ENCODE measurements at regions not wholly inside any gene's neighbourhood (a gene's known extent, or its start where the extent isn't known, plus 50 kb on each side); places are given as distances from the start of the nearest gene placed in this dataset.
"Not testable (repeated sequence)": the region's sequence is repeated elsewhere in the genome, so short reads cannot be mapped to it uniquely, and the experiment has no call there.

DNA sequence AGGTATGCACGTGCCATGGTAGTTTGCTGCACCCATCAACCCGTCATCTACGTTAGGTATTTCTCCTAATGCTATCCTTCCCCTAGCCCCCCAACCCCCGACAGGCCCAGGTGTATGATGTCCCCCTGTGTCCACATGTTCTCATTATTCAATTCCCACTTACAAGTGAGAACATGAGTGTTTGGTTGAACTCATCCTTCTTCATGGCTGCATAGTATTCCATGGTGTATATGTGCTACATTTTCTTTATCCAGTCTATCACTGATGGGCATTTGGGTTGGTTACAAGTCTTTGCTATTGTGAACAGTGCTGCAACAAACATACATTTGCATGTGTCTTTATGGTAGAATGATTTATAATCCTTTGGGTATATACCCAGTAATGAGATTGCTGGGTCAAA is 130.5 kb upstream of the SRSF6 start:
- H3K9me3 ChIP-seq (replicated peaks; ENCODE audit: control insufficient read depth, insufficient read depth, low read depth, low read length); H3K4me1 ChIP-seq (replicated peaks in 1 of 2; ENCODE audit: control insufficient read depth in 2 of 2, insufficient read depth in 2 of 2, low read length in 2 of 2); H3K4me3 ChIP-seq; H3K9ac ChIP-seq (ENCODE audit: insufficient read depth in 1 of 2, low read depth in 2 of 2, low read length in 2 of 2); H3K27ac ChIP-seq (ENCODE audit: extremely low read depth, low read depth, low read length); ATAC-seq; in situ Hi-C loops (cut with MboI); H3K4me2 ChIP-seq (ENCODE audit: insufficient read depth, low read length); H3K79me2 ChIP-seq (ENCODE audit: control insufficient read depth, insufficient read depth, low read length); H4K20me1 ChIP-seq (replicated peaks; ENCODE audit: control insufficient read depth, insufficient read depth, low read length); H3K36me3 ChIP-seq (ENCODE audit: control insufficient read depth, insufficient read depth, low read length); CTCF ChIA-PET (ENCODE audit: low intra/inter-chr PET ratio); H2AFZ ChIP-seq (ENCODE audit: low read depth, low read length); BruUV-seq (replicated peaks); H3K9me1 ChIP-seq (ENCODE audit: control insufficient read depth, insufficient read depth, low read length); DNase-seq (ENCODE audit: extremely low read depth in 1 of 4, low spot score in 3 of 4); intact Hi-C loops (cut with micrococcal nuclease); FAIRE-seq: not testable (repeated sequence)
- WGBS (ENCODE audit: insufficient coverage, low coverage, missing lambda C conversion rate), result 15% methylated on average over 4 of the region's 4 CpGs
- H3K27me3 ChIP-seq (ENCODE audit: control insufficient read depth in 2 of 2, insufficient read depth in 2 of 2, low read length in 2 of 2), result peaks cover 0 to 13% of the 10 kb centered on the region in 2 experiments; a peak in 1 of 5 replicates
- TF ChIP-seq ZNF146 (CRISPR knock-in tag; IDR thresholded peaks at IDR 0.05; ENCODE audit: unreplicated experiment) (peak; percentile 93), RBM25 (IDR thresholded peaks at IDR 0.05; ENCODE audit: low read depth, low read length, severe bottlenecking) (peak; percentile 53), BCOR (IDR thresholded peaks at IDR 0.05) (0 out of 2 replicates have a peak, but pooled peaks have one; percentile 29)
- POLR2A ChIA-PET, result interaction anchor here (0.7 kb wide), 1 partner anchor 207 kb away, joined by 3 read pairs; no protein-coding TSS in a partner anchor

GRCh38 chr20:43325926-43326325 is 131.8 kb upstream of the SRSF6 start:
- Histone ChIP-seq H2AFZ (ENCODE audit: low read depth, low read length) (no peak overlapping the region), H3K9me1 (ENCODE audit: control insufficient read depth, insufficient read depth, low read length) (no peaks in the 10 kb centered on the region), H3K9me3 (replicated peaks; ENCODE audit: control insufficient read depth, insufficient read depth, low read depth, low read length) (no peaks in the 10 kb centered on the region), H4K20me1 (replicated peaks; ENCODE audit: control insufficient read depth, insufficient read depth, low read length) (no peaks in the 10 kb centered on the region), H3K79me2 (ENCODE audit: control insufficient read depth, insufficient read depth, low read length) (no peaks in the 10 kb centered on the region), H3K9ac (ENCODE audit: insufficient read depth in 1 of 2, low read depth in 2 of 2, low read length in 2 of 2) (no peak overlapping the region), H3K27ac (ENCODE audit: extremely low read depth, low read depth, low read length) (no peak overlapping the region), H3K4me3 (no peak overlapping the region), H3K4me2 (ENCODE audit: insufficient read depth, low read length) (no peak overlapping the region), H3K4me1 (replicated peaks in 1 of 2; ENCODE audit: control insufficient read depth in 2 of 2, insufficient read depth in 2 of 2, low read length in 2 of 2) (no peaks in the 10 kb centered on the region), H3K27me3 (ENCODE audit: control insufficient read depth in 2 of 2, insufficient read depth in 2 of 2, low read length in 2 of 2) (peaks cover 2 to 19% of the 10 kb centered on the region in 2 experiments; a peak in 2 of 5 replicates), H3K36me3 (ENCODE audit: control insufficient read depth, insufficient read depth, low read length) (no peaks in the 10 kb centered on the region)
- DNase-seq (ENCODE audit: extremely low read depth in 1 of 4, low spot score in 3 of 4), result no peak
- 0% methylated on average over 1 of the region's 3 CpGs for WGBS (ENCODE audit: insufficient coverage, low coverage, missing lambda C conversion rate)
- no peak for ATAC-seq
- TF ChIP-seq HOXB6 (CRISPR knock-in tag; IDR thresholded peaks at IDR 0.05; ENCODE audit: borderline replicate concordance) (no peak), ZZZ3 (IDR thresholded peaks at IDR 0.05) (no peak), ARID1B (IDR thresholded peaks at IDR 0.05) (no peak), KAT7 (CRISPR knock-in tag; IDR thresholded peaks at IDR 0.05; ENCODE audit: borderline replicate concordance) (no peak), L3MBTL2 (IDR thresholded peaks at IDR 0.05) (no peak), POLR2AphosphoS2 (IDR thresholded peaks at IDR 0.05; ENCODE audit: low read length) (no peak), ZNF41 (CRISPR knock-in tag; conservative IDR thresholded peaks at IDR 0.05) (no peak), TEAD1 (CRISPR knock-in tag; IDR thresholded peaks at IDR 0.05) (no peak)
- TF ChIP-seq, protein P1, sequence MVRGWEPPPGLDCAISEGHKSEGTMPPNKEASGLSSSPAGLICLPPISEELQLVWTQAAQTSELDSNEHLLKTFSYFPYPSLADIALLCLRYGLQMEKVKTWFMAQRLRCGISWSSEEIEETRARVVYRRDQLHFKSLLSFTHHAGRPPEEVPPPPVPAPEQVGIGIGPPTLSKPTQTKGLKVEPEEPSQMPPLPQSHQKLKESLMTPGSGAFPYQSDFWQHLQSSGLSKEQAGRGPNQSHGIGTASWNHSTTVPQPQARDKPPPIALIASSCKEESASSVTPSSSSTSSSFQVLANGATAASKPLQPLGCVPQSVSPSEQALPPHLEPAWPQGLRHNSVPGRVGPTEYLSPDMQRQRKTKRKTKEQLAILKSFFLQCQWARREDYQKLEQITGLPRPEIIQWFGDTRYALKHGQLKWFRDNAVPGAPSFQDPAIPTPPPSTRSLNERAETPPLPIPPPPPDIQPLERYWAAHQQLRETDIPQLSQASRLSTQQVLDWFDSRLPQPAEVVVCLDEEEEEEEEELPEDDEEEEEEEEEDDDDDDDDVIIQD (CRISPR knock-in tag; IDR thresholded peaks at IDR 0.05), result no peak
- in situ Hi-C loops (cut with MboI) (no loop called here), intact Hi-C loops (cut with micrococcal nuclease) (no loop called here)
- POLR2A ChIA-PET, result interaction anchor here (0.7 kb wide), 1 partner anchor 21 kb away, joined by 3 read pairs; no protein-coding TSS in a partner anchor
- no TSS peak for BruUV-seq (replicated peaks)
- CTCF ChIA-PET (ENCODE audit: low intra/inter-chr PET ratio), result no interaction called here
- FAIRE-seq, result no peak
